ENCODE measurements at regions not wholly inside any gene's neighbourhood (a gene's known extent, or its start where the extent isn't known, plus 50 kb on each side); places are given as distances from the start of the nearest gene placed in this dataset.

- H3K4me3 ChIP-seq (ENCODE audit: low read depth, low read length): no peak overlapping the region
- no peak for DNase-seq (ENCODE audit: low read depth)
- TF ChIP-seq CTCF (IDR thresholded peaks at IDR 0.05; ENCODE audit: insufficient read depth, low read length): no peak
Measured at GRCh38 chr6:20038410-20039204, 173.7 kb downstream of the MBOAT1 start.

GRCh38 chr6:20044883-20045282 lies 167.4 kb downstream of the MBOAT1 start:
- no peak for TF ChIP-seq CTCF (IDR thresholded peaks at IDR 0.05; ENCODE audit: insufficient read depth, low read length)
- DNase-seq (ENCODE audit: low read depth): no peak
- H3K4me3 ChIP-seq (ENCODE audit: low read depth, low read length): no peak overlapping the region

Data from fibroblast of the aortic adventitia (primary cell).